HG03103 (cell line): ENCODE measurements at regions not wholly inside any gene's neighbourhood (a gene's known extent, or its start where the extent isn't known, plus 50 kb on each side); places are given as distances from the start of the nearest gene placed in this dataset.
A peak's percentile ranks its signal among the peaks of the same experiment; 100 is the strongest.

Experiments used
- ATAC-seq: cut with Tn5 transposase; IDR thresholded peaks from one replicate; pipeline ENCODE4 v1.9.1; 2021; ENCODE audit warnings: low read depth; ENCODE audit not compliant: unreplicated experiment

- ATAC-seq = no peak
Measured at GRCh38 chr4:123731035-123731434, 334.4 kb downstream of the SPRY1 start.

DNA sequence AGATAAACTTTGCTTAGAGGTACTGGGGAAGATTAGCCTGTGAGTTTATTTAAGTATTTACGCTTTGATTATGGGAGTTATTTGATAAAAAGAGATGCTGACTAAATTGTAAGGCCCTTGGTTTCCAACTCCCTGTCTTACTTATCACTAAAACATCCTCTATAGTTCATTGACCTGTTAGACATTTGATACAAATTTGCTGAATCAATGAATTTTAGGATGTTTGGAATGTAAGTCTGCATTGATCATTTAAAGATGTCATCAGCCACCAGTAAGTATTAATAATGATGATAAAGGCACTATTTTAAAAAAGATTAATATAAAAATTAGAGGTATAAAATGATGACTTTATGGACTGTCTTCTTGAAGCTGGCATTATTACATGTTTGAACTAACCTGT, 340.6 kb downstream of the SPRY1 start:
- no peak for ATAC-seq

DNA sequence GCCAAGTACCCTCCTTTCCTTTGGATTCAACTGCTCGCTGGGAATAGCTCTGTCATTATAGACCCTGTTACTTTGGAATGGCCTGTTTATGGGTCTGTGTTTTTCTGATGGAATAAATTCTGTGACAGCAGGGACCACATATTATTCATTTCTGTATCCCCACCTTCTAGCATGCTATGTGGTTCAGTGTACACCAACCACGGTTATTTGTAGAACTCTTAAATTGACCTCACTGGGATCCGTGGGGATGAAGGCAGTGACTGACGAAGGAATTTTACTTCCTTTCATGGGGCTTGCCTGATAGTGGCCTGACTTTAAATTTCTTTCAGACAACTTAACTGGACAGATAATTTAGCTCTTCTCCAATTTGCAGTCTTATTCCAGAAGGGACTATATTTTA, 343.2 kb downstream of the SPRY1 start:
- no peak for ATAC-seq

- ATAC-seq = no peak
Measured at GRCh38 chr4:123740236-123740635, 343.6 kb downstream of the SPRY1 start.

GRCh38 chr4:123741906-123742305, 345.3 kb downstream of the SPRY1 start:
- ATAC-seq = no peak

DNA sequence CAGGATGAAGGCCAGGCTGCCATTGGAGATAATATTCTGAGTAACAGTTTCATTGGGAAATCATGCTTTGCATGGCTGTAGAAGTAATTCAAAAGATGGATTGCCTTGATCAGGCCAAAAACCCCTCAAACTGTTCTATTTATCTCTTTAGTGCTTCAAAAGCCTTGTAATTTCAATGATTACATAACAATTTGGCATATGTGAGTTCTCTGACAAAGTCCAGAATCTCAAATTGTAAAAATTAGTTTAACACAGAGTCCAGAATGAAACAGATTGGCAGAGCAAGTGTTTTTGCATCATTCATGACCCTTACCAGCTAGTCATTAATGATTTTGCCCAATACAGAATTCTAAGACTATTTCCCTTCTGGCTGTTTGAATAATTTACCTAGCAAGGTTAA, 347.3 kb downstream of the SPRY1 start:
- no peak for ATAC-seq

DNA sequence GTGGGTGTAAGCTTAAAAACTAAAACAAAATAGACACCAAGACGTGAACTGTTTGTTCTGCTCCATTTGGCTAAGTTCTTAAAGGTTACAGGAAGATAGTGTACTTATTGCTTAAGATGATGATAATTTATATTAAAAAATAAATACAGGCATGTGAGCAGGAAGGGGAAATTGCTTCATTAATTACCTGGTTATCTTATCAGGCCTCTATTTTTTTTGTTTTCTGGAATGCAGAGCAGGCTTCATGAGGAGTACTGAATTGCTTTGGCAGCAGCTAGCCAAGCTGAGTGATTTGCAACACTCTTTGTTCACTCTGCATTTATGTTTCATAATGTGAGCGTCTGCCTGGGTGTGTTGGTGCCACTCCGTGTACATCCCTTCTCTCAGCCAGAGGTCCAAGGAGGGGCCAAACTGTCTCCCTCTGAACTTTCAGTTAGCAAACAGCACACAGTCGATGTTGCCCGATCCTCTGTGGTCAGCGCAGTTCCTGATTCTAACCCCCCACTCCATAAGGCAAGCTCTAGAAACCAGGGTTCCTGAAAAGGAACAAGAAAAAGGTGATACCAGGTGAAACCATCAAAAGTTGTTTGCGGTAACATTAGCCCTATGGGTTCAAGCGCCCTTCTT, 348.2 kb downstream of the SPRY1 start:
- ATAC-seq = no peak

DNA sequence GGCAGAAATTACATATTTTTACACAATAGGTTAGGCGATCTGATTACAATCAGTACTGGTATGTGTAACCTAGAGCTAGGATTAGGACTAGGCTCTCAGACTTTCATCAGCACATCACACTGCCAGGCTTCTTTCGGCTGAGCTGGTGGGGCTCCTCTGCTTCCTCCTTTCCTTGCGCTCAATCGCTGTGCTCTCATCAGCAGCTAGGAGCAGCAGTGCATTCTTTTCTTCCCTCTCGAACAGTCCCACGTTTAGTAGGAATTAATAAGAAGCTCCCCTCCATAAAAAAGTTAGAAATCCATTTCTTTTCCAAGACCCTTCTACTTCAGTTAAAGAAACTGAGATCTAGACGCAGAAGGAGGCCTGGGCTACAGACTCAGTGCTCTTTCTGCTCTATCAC, 350.4 kb downstream of the SPRY1 start:
- no peak for ATAC-seq

DNA sequence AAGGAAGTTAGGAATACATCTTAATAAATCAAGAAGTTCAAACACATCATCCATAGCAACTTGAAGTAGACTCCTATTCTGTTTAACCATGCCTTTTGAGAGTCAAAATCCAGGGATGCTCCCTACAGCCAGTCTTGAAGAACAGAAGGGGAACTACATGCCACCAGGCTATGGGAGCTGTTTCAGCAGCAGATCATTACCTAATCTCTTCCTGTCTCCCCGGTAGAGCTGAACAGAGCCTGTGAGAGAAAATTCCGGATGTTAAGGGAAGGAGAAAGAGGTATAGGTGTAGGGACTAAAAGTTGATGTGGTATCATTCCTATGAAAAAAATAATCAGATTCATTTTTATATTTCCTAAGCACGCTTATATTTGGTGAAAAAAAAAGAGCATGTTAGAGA, 352.2 kb downstream of the SPRY1 start:
- ATAC-seq = no peak

DNA sequence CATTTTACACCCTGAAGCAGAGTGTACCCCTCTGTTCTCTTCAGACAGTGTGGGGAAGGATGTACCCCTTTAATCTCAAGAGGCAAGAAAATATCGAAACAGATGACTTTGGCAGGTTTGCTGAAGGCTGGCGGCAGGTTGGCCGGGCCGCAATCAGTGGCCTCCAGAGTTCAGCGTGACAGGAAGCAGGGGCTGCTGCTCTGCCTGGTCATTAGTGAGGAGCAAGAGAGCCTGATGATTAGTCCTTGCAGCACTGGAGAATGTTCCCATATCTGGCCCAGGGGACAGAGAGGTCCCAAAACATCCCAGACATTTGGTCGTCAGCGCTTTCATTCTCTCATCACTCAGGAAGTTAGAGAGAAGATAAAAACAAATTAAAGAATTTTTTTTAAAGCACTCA, 352.8 kb downstream of the SPRY1 start:
- ATAC-seq = no peak

DNA sequence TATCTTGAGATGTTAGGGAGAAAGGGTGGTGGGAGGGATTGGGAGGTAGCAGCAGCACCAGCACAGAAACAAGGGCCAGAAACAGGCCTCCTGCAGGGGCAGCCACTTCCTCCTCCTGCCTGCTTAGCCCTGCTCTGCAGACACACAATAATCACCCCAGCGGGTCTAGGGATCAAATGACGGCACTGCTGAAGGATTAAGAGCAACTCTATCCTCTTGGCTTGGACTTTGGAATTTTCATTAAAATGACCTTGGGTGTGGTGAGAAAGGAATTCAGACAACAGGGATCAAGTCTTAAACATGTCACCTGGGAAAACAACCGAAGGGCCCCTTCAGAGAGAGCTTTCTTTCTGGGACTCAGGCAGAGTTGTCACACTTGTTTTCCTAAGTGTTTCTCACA, 353.4 kb downstream of the SPRY1 start:
- no peak for ATAC-seq

- no peak for ATAC-seq
Measured at GRCh38 chr4:123755655-123756054, 359.1 kb downstream of the SPRY1 start.

DNA sequence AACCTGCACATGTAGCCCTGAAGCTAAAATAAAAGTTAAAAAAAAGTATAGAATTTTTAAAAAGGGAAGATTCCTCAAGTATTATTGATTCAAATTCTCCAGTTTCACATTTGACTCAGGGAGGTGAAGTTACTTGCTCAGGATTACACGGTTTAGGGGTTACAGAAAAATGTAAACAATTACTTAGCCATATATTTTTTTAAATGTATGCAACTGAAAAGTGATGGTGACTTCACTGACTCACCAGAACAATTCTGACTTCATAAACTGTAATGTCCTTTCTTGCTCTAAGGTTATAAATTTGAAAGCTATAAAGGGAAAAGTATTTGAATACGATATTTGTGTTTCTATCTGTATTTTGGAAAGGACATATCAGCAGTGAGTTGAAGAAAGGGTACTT, 371.2 kb downstream of the SPRY1 start:
- ATAC-seq = no peak

- no peak for ATAC-seq
Measured at GRCh38 chr4:123770884-123771283, 374.3 kb downstream of the SPRY1 start.

DNA sequence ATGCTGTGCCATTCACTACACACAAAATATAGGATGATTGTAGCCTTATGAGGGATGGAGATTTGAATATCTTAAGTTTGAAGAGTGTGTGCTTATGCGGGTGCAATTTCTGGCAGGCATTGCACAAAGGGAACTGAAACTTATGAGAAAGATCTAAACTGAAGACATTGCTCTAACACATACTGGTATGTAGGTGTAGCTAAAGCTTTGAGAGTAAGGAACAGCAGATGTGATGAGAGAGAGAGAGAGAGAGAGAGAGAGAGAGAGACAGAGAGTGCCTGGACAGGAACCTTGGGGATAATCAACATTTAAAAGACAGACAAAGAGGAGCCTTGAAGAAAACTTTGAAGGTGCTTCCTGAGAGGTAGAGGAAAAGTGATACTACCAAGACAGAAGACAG, 379.7 kb downstream of the SPRY1 start:
- ATAC-seq = peak; percentile 99

DNA sequence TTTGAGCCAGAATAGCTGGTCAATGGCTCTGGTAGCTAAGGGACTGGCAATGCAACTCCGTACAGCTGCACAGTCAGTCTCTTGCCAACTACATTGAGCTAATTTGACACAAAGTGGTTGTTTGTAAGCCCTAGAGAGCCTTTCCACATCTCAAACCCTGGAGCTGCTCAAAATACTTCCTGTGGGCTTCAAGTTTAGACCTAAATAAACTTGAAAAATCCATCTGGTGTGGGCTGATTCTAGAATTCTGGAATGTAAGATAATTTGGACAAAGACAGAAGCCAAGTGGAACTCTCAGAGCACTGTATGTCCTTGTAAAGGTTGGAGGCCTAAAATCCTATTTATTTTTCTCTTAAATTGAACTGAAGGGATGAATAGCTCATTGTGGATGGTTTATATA, 380.8 kb downstream of the SPRY1 start:
- ATAC-seq = no peak

DNA sequence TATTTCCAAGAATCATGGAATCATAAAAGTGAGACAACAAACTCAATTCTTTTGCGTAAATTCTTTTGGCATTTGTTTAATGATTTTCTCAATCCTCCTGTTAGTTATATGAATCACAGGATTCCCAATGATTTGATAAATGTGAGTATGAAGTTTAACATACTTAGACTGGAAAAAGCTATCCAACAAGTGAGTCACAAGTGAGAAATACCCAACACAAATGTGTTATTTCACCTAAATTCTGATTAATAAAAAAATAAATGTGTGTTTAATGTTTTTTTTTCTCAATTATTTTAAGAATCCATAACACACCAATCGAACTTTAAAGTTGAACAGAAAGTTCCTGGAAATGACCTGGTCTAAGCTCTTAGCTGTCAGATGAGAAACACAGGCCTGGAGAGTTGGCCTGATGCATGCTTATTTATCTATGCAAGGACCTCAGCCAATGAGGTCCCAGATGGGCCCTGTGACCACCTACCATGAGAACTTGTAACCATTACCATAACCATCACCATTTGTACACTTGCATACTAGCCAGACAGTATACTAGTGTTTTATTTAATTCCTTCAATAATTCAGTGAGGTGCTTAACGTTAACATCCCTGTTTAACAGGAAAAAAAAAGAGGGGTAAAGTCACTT, 386.7 kb downstream of the SPRY1 start:
- no peak for ATAC-seq

- no peak for ATAC-seq
Measured at GRCh38 chr4:123783921-123784320, 387.3 kb downstream of the SPRY1 start.

DNA sequence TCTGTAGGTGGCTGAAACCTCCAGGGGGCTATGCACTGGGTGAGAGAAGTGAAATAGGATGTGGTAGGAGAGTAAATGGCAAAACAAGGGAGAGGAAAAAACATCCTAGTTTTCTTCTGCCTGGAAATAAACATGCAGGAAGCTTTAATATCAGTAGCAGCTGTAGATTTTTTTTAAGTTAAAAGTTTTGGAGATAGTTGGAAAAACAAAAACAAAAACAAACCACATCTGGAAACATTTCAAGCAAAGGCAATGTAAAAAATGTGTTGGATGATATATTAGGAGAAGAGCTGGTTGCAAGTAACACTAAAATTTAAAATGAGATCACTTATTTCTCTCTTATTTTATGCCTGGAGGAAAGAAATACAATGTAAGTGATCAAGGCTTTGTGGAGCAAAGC, 388.0 kb downstream of the SPRY1 start:
- ATAC-seq = no peak

- no peak for ATAC-seq
Measured at GRCh38 chr4:123785538-123785937, 388.9 kb downstream of the SPRY1 start.

GRCh38 chr4:123786163-123786915, 389.7 kb downstream of the SPRY1 start:
- ATAC-seq = no peak

DNA sequence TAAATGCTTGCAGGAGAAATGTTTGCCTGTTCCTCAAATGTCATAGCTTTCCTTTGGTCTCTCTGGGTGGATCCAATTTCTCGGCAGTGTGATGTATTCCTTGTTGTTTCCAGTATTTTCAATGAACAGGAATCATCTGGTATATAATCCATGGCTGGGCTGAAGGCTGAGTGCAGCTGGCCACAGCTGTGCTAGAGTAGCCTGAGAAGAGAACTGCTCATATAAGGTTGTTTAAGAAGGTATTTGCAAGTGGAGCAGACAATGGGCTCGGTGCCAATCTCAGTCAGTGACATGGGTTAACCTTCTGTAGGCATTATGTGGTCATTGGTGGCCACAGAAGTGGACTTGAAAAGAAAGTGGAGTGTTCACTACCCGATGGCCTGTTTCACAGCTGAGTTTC, 390.3 kb downstream of the SPRY1 start:
- no peak for ATAC-seq
